Ovary (tissue), 3 donors: ENCODE measurements at regions not wholly inside any gene's neighbourhood (a gene's known extent, or its start where the extent isn't known, plus 50 kb on each side); places are given as distances from the start of the nearest gene placed in this dataset.

Source experiments
- CTCF ChIP-seq, 3 donors: fragments of 450-650 bp in 2 of 3; fragments of 200-600 bp in 1 of 3; IDR thresholded peaks; one replicate each; pipeline versions ENCODE4 v1.5.1 to v1.8.0; 2016 to 2022; ENCODE audit warnings: antibody characterized with exemption in 3 of 3, mild to moderate bottlenecking in 1 of 3
- POLR2A ChIP-seq: fragments of 450-650 bp; IDR thresholded peaks from one replicate; pipeline ENCODE4 v1.6.1; 2017; ENCODE audit warnings: antibody characterized with exemption, mild to moderate bottlenecking, moderate library complexity
- donor health status: DM: no; HTN: no; CAD: no.

- TF ChIP-seq CTCF (IDR thresholded peaks at IDR 0.05) (no peak), POLR2A (no peak)
Measured at GRCh38 chrX:138914767-138915166, 203.2 kb upstream of the FGF13 start.
